A673 (cell line): ENCODE measurements at regions not wholly inside any gene's neighbourhood (a gene's known extent, or its start where the extent isn't known, plus 50 kb on each side); places are given as distances from the start of the nearest gene placed in this dataset.

Experiments
- BruUV-seq: library from RNA; stranded (reverse); fragments of 400-500 nt; replicated peaks from 2 replicates; lab custom pipeline; 2021; lab: Mats Ljungman, UMichigan
- CTCF ChIA-PET: fragments of 300-600 bp; sonication (Branson Sonifier 250); formaldehyde crosslinking; loops from one replicate; lab custom pipeline; 2022; ENCODE audit warnings: antibody characterized with exemption; lab: Charles Lee
- POLR2A ChIA-PET: fragments of 300-600 bp; sonication (Branson Sonifier 250); formaldehyde crosslinking; loops from one replicate; lab custom pipeline; 2022; ENCODE audit warnings: antibody characterized with exemption; ENCODE audit not compliant: low non-redundant PET; lab: Charles Lee
- DNase-seq: peaks from one replicate; pipeline ENCODE4 v3.0.0-alpha.2; 2015; ENCODE audit warnings: low spot score
- H3K27ac ChIP-seq: fragments of 200-600 bp; sonication (generic); 2 replicates; pipeline ENCODE4 v1.5.1; 2016; ENCODE audit warnings: mixed run types, low read depth, mild to moderate bottlenecking, mixed read lengths, antibody characterized with exemption, low read length; ENCODE audit not compliant: poor library complexity, severe bottlenecking
- H3K27me3 ChIP-seq: fragments of 200-600 bp; sonication (generic); replicated peaks from 2 replicates; pipeline ENCODE4 v1.6.1; 2017; ENCODE audit warnings: mixed run types, low read depth, mild to moderate bottlenecking, mixed read lengths, antibody characterized with exemption, low read length; ENCODE audit not compliant: insufficient read depth, poor library complexity
- H3K36me3 ChIP-seq: fragments of 200-600 bp; sonication (generic); 2 replicates; pipeline ENCODE4 v1.6.1; 2016; ENCODE audit warnings: mixed run types, mild to moderate bottlenecking, mixed read lengths, antibody characterized with exemption, low read length; ENCODE audit not compliant: insufficient read depth, poor library complexity, severe bottlenecking
- H3K4me1 ChIP-seq: fragments of 200-600 bp; sonication (generic); 2 replicates; pipeline ENCODE4 v1.6.1; 2017; ENCODE audit warnings: mixed run types, mild to moderate bottlenecking, mixed read lengths, antibody characterized with exemption, low read length; ENCODE audit not compliant: insufficient read depth, poor library complexity, severe bottlenecking
- H3K4me3 ChIP-seq: fragments of 200-600 bp; sonication (generic); 2 replicates; pipeline ENCODE4 v1.5.1; 2016; ENCODE audit warnings: low read depth, mixed run types, mild to moderate bottlenecking, mixed read lengths, low read length; ENCODE audit not compliant: poor library complexity, severe bottlenecking
- H3K9me3 ChIP-seq: fragments of 200-600 bp; sonication (generic); 2 replicates; pipeline ENCODE4 v1.6.1; 2016; ENCODE audit warnings: mixed run types, low read depth, mild to moderate bottlenecking, mixed read lengths, antibody characterized with exemption, low read length; ENCODE audit not compliant: poor library complexity, severe bottlenecking
- CTCF ChIP-seq: fragments of 300-800, 200-600 bp; sonication (generic); conservative IDR thresholded peaks from 2 replicates; pipeline ENCODE4 v1.5.1; 2017; ENCODE audit warnings: low read depth, mild to moderate bottlenecking, antibody characterized with exemption, low read length, moderate library complexity, mixed read lengths
- EZH2 ChIP-seq: fragments of 200-600 bp; sonication (generic); IDR thresholded peaks from 2 replicates; pipeline ENCODE4 v1.6.1; 2017; ENCODE audit warnings: borderline replicate concordance, low read depth, mild to moderate bottlenecking, mixed read lengths, antibody characterized with exemption, low read length; ENCODE audit not compliant: poor library complexity, severe bottlenecking
- intact Hi-C: fragments of 100-400 bp; cut with micrococcal nuclease; formaldehyde crosslinking; loops from one replicate; pipeline ENCODE4 v1.10.0; 2022; ENCODE audit not compliant: unreplicated experiment

GRCh38 chr11:42329929-42330565 lies 870.6 kb upstream of the LRRC4C start:
- intact Hi-C loops = no loop called here
- Histone ChIP-seq H3K36me3 (no peaks in the 10 kb centered on the region), H3K4me3 (no peak overlapping the region), H3K27me3 (no peaks in the 10 kb centered on the region), H3K27ac (no peak overlapping the region), H3K4me1 (no peaks in the 10 kb centered on the region), H3K9me3 (peaks cover 22% of the 10 kb centered on the region)
- ChIA-PET CTCF (no interaction called here), POLR2A (no interaction called here)
- TF ChIP-seq EZH2 (no peak), CTCF (no peak)
- BruUV-seq = no TSS peak
- no peak for DNase-seq

DNA sequence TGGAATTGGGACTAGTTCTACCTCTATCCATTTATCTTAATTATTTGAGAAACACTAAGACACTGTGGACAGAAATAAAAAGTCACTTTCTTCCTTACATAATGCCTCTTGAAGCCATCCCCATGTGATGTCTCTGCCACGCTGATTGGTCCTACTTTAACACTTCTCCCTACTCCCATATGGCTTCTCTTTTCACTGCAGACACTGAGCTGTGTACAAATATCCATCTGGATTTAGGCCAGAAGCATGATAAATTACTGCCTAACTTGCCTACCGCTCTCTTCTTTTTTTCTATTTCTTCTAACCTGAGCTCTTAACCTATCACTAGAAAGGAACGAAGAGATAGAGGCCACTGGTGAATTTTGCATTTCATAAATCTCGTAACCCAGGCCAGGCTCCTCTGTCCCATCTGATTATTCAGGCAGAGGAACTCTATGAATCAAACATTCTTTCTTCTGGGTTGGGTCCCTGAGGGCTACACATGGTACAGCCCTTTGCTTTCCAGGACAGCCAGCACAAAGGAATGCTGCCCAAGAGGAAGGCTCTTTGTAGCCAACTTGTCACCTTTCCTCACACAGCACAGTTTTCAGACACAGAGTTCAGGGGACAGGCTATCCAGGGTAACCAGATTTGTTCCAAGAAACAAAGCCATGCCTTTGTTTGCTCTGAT lies 878.5 kb upstream of the LRRC4C start:
- intact Hi-C loops = no loop called here
- Histone ChIP-seq H3K4me1 (no peaks in the 10 kb centered on the region), H3K27ac (no peak overlapping the region), H3K9me3 (peaks cover 22% of the 10 kb centered on the region), H3K4me3 (no peak overlapping the region), H3K36me3 (no peaks in the 10 kb centered on the region), H3K27me3 (no peaks in the 10 kb centered on the region)
- CTCF ChIA-PET = no interaction called here
- POLR2A ChIA-PET = no interaction called here
- TF ChIP-seq CTCF (no peak), EZH2 (no peak)
- no peak for DNase-seq
- BruUV-seq = no TSS peak

- Histone ChIP-seq H3K9me3 (peaks cover 32% of the 10 kb centered on the region), H3K36me3 (no peaks in the 10 kb centered on the region), H3K4me3 (no peak overlapping the region), H3K27me3 (no peaks in the 10 kb centered on the region), H3K27ac (no peak overlapping the region), H3K4me1 (no peaks in the 10 kb centered on the region)
- ChIA-PET POLR2A (no interaction called here), CTCF (no interaction called here)
- no TSS peak for BruUV-seq
- no peak for DNase-seq
- intact Hi-C loops = no loop called here
- TF ChIP-seq CTCF (no peak), EZH2 (no peak)
Observed at GRCh38 chr11:42344204-42344792, 884.8 kb upstream of the LRRC4C start.
